Adrenal gland (tissue), 5 donors: ENCODE measurements at regions not wholly inside any gene's neighbourhood (a gene's known extent, or its start where the extent isn't known, plus 50 kb on each side); places are given as distances from the start of the nearest gene placed in this dataset.

ENCODE experiments used
- CTCF ChIP-seq, 6 experiments: fragments of 450-650 bp in 4 of 6; fragments of 200-600 bp in 2 of 6; sonication (generic) in 1 of 6; IDR thresholded peaks; 1 replicate in 5 of 6; 2 replicates in 1 of 6; pipeline versions ENCODE4 v1.5.1 to v1.8.0; 2016 to 2021; ENCODE audit warnings: antibody characterized with exemption in 6 of 6, mild to moderate bottlenecking in 2 of 6, moderate library complexity in 1 of 6
- POLR2A ChIP-seq, 2 donors: fragments of 450-650 bp; IDR thresholded peaks; one replicate each; pipeline ENCODE4 v1.6.1; 2017; ENCODE audit warnings: antibody characterized with exemption in 2 of 2, mild to moderate bottlenecking in 2 of 2, moderate library complexity in 1 of 2
- donor health status: DM: no; HTN: no; CAD: no.

GRCh38 chr10:131010965-131011575 is 300.5 kb downstream of the TCERG1L start:
- TF ChIP-seq CTCF (IDR thresholded peaks at IDR 0.05) (no peak), POLR2A (IDR thresholded peaks at IDR 0.05) (no peak)
